ENCODE measurements at regions not wholly inside any gene's neighbourhood (a gene's known extent, or its start where the extent isn't known, plus 50 kb on each side); places are given as distances from the start of the nearest gene placed in this dataset.

DNA sequence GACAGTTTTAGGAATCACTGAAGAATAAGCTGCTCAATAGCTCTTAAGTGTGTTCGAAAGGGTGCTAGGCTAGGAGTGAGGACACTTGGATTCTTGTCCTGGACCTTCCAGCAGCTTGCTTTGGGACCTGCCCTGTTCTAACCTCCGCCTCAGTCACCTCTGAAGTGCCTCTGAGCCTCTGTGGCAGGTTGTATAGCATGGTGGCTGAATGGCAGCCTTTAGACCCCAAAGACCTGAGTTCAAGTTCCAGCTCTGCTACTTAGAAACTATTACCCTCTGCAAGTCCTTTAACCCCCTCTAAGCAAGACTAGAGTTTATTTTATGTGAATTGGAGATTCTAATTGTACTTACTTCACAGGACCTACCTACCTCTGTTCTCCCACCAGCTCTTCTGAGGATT, 81.5 kb downstream of the RRAGC start:
- no peaks in the 10 kb centered on the region for H3K4me1 ChIP-seq
- no peaks in the 10 kb centered on the region for H3K9me3 ChIP-seq
- TF ChIP-seq POLR2A (IDR thresholded peaks at IDR 0.05) = no peak
- TF ChIP-seq EP300 (IDR thresholded peaks at IDR 0.05) = no peak
- TF ChIP-seq, protein P1, sequence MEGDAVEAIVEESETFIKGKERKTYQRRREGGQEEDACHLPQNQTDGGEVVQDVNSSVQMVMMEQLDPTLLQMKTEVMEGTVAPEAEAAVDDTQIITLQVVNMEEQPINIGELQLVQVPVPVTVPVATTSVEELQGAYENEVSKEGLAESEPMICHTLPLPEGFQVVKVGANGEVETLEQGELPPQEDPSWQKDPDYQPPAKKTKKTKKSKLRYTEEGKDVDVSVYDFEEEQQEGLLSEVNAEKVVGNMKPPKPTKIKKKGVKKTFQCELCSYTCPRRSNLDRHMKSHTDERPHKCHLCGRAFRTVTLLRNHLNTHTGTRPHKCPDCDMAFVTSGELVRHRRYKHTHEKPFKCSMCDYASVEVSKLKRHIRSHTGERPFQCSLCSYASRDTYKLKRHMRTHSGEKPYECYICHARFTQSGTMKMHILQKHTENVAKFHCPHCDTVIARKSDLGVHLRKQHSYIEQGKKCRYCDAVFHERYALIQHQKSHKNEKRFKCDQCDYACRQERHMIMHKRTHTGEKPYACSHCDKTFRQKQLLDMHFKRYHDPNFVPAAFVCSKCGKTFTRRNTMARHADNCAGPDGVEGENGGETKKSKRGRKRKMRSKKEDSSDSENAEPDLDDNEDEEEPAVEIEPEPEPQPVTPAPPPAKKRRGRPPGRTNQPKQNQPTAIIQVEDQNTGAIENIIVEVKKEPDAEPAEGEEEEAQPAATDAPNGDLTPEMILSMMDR (IDR thresholded peaks at IDR 0.05) = no peak
- 85 to 92% methylated on average over 2 of the region's 2 CpGs for WGBS, 2 donors
- H3K36me3 ChIP-seq = no peaks in the 10 kb centered on the region
- H3K27me3 ChIP-seq = peaks cover 0 to 23% of the 10 kb centered on the region in 2 donors
- DNase-seq (ENCODE audit: low spot score in 2 of 2) = no peak
- no peak overlapping the region for H3K4me3 ChIP-seq
- H3K27ac ChIP-seq = no peak overlapping the region

DNA sequence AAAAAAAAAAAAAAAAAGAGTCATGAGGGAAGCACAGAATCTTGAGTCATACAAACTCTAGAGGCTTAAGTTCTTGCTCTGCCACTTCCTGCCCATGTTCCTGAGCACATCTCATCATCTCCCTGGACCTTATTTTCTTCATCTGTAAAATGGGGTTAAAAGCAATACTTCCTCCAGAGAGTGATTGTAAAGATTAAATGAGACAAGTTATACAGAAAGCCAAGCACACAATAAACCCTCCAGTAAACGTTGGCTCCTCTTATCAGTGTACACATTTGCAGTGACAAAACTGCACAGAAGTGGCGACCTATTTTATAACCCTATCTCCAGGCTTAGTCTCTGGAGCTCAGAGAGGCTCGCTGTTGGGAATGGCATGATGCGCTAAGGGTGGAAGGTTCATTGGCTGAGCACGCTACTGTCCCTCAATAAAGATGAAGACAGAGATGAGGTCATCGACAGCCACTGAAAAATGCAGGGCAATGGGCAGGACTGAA, 82.1 kb downstream of the RRAGC start:
- Histone ChIP-seq H3K9me3 (no peaks in the 10 kb centered on the region), H3K4me3 (no peak overlapping the region), H3K27ac (no peak overlapping the region), H3K36me3 (no peaks in the 10 kb centered on the region), H3K4me1 (no peaks in the 10 kb centered on the region), H3K27me3 (peaks cover 0 to 18% of the 10 kb centered on the region in 2 donors)
- WGBS, 2 donors = 45 to 59% methylated on average over 6 of the region's 6 CpGs
- no peak for DNase-seq (ENCODE audit: low spot score in 2 of 2)
- no peak for TF ChIP-seq EP300 (IDR thresholded peaks at IDR 0.05)
- TF ChIP-seq POLR2A (IDR thresholded peaks at IDR 0.05) = no peak
- TF ChIP-seq, protein P1 (IDR thresholded peaks at IDR 0.05) = no peak

DNA sequence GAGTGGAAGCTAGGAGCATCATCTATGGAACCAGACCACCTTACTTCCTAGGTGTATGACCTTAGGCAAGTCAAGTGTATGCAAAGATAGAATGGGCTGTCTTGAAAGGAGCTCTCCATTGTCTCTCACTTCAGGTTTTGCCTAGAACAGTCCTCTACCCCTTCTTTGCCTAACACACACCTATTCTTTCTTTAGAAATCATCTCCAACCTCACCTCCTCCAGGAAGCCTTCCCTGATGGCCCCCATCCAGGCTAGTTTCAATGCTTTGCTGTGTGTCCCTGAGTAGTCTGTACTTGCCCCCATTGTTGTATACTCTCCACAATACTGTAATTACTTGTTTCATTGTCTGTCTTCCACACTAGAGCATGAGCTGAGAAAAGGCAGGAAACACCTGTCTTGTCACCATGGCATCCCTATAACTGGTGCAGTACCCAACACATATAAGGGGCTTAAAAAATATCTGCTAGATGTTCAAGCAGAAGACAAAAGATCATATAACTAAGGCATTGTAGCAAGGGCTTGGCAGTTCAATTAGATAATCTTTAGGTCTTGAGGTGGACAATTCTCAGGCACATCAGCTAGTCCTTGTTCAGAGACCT, 83.0 kb downstream of the RRAGC start:
- peaks cover 0 to 8% of the 10 kb centered on the region in 2 donors for H3K27me3 ChIP-seq
- H3K4me1 ChIP-seq = no peaks in the 10 kb centered on the region
- TF ChIP-seq EP300 (IDR thresholded peaks at IDR 0.05) = no peak
- TF ChIP-seq, protein P1 (IDR thresholded peaks at IDR 0.05) = no peak
- TF ChIP-seq POLR2A (IDR thresholded peaks at IDR 0.05) = no peak
- no peak overlapping the region for H3K27ac ChIP-seq
- no peaks in the 10 kb centered on the region for H3K36me3 ChIP-seq
- no peak overlapping the region for H3K4me3 ChIP-seq
- DNase-seq (ENCODE audit: low spot score in 2 of 2) = no peak
- no peaks in the 10 kb centered on the region for H3K9me3 ChIP-seq

DNA sequence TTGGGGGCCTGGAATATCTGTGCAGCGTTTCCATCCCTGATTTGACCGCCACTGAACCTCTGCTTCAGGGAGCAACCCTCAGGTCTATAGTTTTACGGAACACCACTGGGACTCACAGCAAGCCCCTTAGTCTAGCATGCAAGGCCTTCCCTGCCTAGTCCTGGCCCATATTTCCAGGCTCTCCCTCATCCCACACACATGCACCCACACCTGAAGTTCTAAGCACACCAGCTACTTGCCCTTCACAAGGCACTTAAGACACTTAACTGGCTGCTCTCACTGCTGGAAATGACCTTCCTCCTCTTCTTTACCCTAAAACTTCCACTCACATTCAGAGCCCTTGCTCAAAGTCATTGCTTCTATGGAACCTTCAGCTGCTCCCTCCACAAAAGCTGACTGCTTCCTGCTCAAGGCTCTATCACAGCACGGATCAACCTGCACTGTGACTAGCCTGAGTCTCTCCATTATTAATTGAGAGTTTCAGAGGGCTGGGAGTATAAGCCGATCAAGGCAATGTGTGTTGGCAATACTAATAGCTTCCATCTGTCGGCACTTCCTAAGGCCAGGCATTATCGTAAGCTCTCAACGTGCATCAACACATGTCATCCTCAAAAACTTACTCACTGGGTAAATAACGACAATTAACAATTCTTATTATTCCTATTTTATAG, 84.3 kb downstream of the RRAGC start:
- no peak overlapping the region for H3K27ac ChIP-seq
- H3K4me3 ChIP-seq = no peak overlapping the region
- no peaks in the 10 kb centered on the region for H3K36me3 ChIP-seq
- DNase-seq (ENCODE audit: low spot score in 2 of 2) = no peak
- TF ChIP-seq, protein P1 (IDR thresholded peaks at IDR 0.05) = no peak
- TF ChIP-seq POLR2A (IDR thresholded peaks at IDR 0.05) (no peak), EP300 (IDR thresholded peaks at IDR 0.05) (no peak)
- no peaks in the 10 kb centered on the region for H3K4me1 ChIP-seq
- WGBS, 2 donors = 68 to 73% methylated on average over 9 of the region's 9 CpGs
- no peaks in the 10 kb centered on the region for H3K27me3 ChIP-seq
- no peaks in the 10 kb centered on the region for H3K9me3 ChIP-seq

DNA sequence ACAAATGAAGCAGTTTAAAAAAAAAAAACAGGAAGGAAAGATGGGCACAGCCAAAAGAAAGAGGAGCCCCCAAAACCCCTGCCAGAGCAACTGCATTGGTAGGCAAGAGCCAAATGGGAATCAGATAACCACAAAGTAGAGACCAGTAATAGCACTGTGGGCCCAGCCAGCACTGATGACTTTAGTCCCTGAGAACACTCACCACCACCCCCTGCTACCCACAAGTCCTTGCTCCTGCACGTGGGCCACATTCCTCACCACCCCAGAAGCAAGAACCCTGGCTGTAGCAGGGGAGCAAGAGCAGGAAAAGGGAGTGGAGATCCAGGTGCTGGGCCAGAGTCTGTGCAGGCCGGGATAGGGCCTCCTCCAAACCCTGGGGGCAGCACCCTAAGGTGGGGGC, 86.1 kb downstream of the RRAGC start:
- WGBS, 2 donors = 51 to 60% methylated on average over 2 of the region's 2 CpGs
- TF ChIP-seq EP300 (IDR thresholded peaks at IDR 0.05) = no peak
- TF ChIP-seq, protein P1 (IDR thresholded peaks at IDR 0.05) = no peak
- no peak for TF ChIP-seq POLR2A (IDR thresholded peaks at IDR 0.05)
- Histone ChIP-seq H3K4me3 (no peak overlapping the region), H3K27ac (no peak overlapping the region), H3K4me1 (no peaks in the 10 kb centered on the region), H3K27me3 (no peaks in the 10 kb centered on the region), H3K9me3 (no peaks in the 10 kb centered on the region), H3K36me3 (no peaks in the 10 kb centered on the region)
- no peak for DNase-seq (ENCODE audit: low spot score in 2 of 2)
